OCI-LY3 (cell line): ENCODE measurements at regions not wholly inside any gene's neighbourhood (a gene's known extent, or its start where the extent isn't known, plus 50 kb on each side); places are given as distances from the start of the nearest gene placed in this dataset.

Experiments
- EZH2phosphoT487 ChIP-seq: fragments of 200-600 bp; shearing (Covaris generic); IDR thresholded peaks from 2 replicates; pipeline ENCODE4 v1.6.1; 2018; ENCODE audit warnings: antibody characterized with exemption, mixed run types, low read depth
- TF ChIP-seq, protein P1 (sequence below): fragments of 200-600, 300-600 bp; sonication (generic); IDR thresholded peaks from 2 replicates; pipeline ENCODE4 v1.5.1; 2014; ENCODE audit warnings: antibody characterized with exemption, low read length, low read depth

DNA sequence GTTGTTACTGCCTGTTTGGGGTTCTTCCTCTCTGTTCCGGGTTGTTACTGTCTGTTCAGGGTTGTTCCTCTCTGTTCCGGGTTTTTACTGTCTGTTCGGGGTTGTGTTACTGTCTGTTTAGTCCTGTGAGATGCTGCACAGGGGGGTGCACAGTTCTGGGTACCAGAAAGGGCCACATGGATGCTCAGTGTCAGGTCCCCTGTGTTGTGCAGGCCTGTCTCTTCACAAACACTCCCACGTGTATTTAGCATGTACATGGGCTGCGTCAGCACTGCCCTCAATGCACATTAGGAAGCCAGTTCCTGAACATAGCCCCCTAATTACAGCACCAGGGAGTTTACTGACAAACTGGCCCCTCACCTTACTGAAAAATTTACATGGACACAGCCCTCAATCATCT lies 118.5 kb downstream of the DLL1 start:
- TF ChIP-seq, protein P1, sequence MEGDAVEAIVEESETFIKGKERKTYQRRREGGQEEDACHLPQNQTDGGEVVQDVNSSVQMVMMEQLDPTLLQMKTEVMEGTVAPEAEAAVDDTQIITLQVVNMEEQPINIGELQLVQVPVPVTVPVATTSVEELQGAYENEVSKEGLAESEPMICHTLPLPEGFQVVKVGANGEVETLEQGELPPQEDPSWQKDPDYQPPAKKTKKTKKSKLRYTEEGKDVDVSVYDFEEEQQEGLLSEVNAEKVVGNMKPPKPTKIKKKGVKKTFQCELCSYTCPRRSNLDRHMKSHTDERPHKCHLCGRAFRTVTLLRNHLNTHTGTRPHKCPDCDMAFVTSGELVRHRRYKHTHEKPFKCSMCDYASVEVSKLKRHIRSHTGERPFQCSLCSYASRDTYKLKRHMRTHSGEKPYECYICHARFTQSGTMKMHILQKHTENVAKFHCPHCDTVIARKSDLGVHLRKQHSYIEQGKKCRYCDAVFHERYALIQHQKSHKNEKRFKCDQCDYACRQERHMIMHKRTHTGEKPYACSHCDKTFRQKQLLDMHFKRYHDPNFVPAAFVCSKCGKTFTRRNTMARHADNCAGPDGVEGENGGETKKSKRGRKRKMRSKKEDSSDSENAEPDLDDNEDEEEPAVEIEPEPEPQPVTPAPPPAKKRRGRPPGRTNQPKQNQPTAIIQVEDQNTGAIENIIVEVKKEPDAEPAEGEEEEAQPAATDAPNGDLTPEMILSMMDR = no peak
- TF ChIP-seq EZH2phosphoT487 = no peak
